SU-DHL-6 (cell line): ENCODE measurements at regions not wholly inside any gene's neighbourhood (a gene's known extent, or its start where the extent isn't known, plus 50 kb on each side); places are given as distances from the start of the nearest gene placed in this dataset.

Source experiments
- CTCF ChIP-seq: fragments of 200-600 bp; sonication (generic); IDR thresholded peaks from one replicate; pipeline ENCODE4 v1.5.1; 2017; ENCODE audit warnings: antibody characterized with exemption, mild to moderate bottlenecking, low read length, moderate library complexity; ENCODE audit not compliant: insufficient read depth, poor library complexity, severe bottlenecking
- EZH2phosphoT487 ChIP-seq: fragments of 200-600 bp; sonication (generic), shearing (Covaris generic); conservative IDR thresholded peaks from 2 replicates; pipeline ENCODE4 v1.6.1; 2018; ENCODE audit warnings: mild to moderate bottlenecking, antibody characterized with exemption, low read length, moderate library complexity, mixed read lengths

GRCh38 chr17:14918540-14918939 is 346.6 kb downstream of the PMP22 start:
- TF ChIP-seq CTCF, result no peak
- no peak for TF ChIP-seq EZH2phosphoT487
